NCI-H1048 (cell line): ENCODE measurements at regions not wholly inside any gene's neighbourhood (a gene's known extent, or its start where the extent isn't known, plus 50 kb on each side); places are given as distances from the start of the nearest gene placed in this dataset.

Source experiments
- DNase-seq: peaks from one replicate; lab custom pipeline; 2025; lab: John Stamatoyannopoulos, UW

DNA sequence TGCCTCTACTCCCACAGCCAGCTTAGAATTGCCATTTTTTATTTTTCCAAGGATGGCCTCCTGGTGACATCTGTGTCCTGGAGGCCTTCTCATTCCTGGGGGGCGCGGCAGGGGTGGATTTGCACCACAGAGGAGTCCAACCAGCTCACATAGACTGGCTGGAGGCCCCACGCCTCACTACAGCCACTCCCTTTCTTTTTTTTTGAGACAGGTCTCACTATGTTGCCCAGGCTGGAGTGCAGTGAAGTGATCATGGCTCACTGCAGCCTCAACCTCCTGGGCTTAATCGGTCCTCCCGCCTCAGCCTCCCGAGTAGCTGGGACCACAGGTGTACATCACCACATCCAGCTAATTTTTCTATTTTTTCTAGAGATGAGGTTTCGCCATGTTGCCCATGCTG is 57.6 kb upstream of the DOCK1 start:
- DNase-seq = no peak

DNA sequence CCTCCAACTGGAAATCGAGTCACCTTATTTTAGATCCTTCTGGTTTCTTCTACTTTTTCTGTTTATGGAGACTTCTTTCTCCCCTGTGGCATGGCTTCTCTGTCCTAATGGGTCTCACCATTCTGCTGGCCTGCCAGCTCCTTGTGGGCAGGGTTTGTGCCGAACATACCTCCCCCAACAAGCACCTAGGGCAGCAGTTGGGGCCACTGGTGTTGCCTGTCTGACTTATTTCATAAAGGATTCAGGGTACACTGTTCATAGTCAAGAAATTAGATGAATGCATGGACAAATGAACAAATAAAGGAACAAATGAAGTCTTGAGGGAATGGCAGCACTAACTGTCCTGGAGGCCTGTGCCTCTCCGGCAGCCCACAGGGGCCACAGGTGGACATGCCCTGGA is 55.6 kb upstream of the DOCK1 start:
- DNase-seq = no peak

GRCh38 chr10:126851414-126852108 is 53.7 kb upstream of the DOCK1 start:
- no peak for DNase-seq

GRCh38 chr10:126854726-126855495 is 50.3 kb upstream of the DOCK1 start:
- no peak for DNase-seq
